ENCODE measurements at regions not wholly inside any gene's neighbourhood (a gene's known extent, or its start where the extent isn't known, plus 50 kb on each side); places are given as distances from the start of the nearest gene placed in this dataset.

DNA sequence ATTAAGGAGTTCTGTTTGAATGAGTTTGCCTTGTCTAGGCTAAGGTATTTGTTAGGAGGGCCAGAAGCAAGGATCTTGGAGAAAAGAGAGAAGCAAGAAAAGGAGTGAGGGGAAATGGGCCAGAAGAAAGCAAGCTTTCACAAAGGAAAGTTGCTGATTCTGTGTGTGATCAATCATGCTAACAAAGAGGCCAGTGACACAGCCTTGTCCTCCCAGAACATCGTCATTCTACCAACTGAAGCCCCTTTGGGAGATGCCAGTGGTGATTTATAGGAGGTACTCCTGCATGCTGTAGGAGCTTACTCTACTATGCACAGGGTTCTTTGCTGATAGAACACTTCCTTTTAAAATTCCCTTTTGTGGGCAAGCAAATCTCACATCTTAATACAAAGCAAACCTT, 449.2 kb upstream of the SPRED2 start:
- no peak overlapping the region for H3K27ac ChIP-seq
- TF ChIP-seq, protein P1, sequence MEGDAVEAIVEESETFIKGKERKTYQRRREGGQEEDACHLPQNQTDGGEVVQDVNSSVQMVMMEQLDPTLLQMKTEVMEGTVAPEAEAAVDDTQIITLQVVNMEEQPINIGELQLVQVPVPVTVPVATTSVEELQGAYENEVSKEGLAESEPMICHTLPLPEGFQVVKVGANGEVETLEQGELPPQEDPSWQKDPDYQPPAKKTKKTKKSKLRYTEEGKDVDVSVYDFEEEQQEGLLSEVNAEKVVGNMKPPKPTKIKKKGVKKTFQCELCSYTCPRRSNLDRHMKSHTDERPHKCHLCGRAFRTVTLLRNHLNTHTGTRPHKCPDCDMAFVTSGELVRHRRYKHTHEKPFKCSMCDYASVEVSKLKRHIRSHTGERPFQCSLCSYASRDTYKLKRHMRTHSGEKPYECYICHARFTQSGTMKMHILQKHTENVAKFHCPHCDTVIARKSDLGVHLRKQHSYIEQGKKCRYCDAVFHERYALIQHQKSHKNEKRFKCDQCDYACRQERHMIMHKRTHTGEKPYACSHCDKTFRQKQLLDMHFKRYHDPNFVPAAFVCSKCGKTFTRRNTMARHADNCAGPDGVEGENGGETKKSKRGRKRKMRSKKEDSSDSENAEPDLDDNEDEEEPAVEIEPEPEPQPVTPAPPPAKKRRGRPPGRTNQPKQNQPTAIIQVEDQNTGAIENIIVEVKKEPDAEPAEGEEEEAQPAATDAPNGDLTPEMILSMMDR (IDR thresholded peaks at IDR 0.05): no peak
- TF ChIP-seq ZFX (IDR thresholded peaks at IDR 0.05; ENCODE audit: borderline replicate concordance): no peak

DNA sequence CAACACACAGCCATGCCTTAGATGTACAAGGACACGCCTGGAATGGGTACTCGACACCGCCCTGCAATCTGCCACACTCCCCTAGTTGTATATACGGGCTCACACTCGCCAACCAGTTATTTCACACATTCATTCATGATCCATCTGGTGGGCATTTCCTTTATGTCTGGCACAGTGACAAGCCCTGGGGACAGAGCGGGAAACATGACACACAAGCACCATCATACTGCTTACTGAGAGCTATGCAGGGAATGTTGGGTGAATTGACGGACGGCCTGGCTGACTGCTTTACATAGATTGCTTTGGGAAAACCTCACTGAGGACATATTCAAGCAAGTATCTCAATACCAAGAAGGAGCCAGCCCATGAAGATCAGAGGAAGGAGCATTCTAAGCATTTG, 448.0 kb upstream of the SPRED2 start:
- H3K27ac ChIP-seq: no peak overlapping the region
- TF ChIP-seq, protein P1 (IDR thresholded peaks at IDR 0.05): no peak
- no peak for TF ChIP-seq ZFX (IDR thresholded peaks at IDR 0.05; ENCODE audit: borderline replicate concordance)

DNA sequence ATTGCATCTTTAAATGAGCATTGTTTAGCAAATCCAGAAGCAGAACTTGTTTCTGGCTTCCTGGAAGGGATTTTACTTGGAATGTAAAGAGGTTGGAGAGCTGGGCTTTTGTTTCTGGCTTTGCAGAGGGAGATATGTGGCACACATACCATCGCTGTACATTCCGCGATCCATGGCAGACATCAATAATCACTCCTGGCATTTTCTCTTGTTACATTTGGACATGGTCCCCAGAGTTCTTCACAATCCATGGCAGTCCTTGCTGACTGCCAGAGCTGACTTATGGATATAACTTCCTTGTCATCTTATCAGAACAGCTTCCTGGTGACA, 445.6 kb upstream of the SPRED2 start:
- TF ChIP-seq, protein P1 (IDR thresholded peaks at IDR 0.05): no peak
- no peak for TF ChIP-seq ZFX (IDR thresholded peaks at IDR 0.05; ENCODE audit: borderline replicate concordance)

DNA sequence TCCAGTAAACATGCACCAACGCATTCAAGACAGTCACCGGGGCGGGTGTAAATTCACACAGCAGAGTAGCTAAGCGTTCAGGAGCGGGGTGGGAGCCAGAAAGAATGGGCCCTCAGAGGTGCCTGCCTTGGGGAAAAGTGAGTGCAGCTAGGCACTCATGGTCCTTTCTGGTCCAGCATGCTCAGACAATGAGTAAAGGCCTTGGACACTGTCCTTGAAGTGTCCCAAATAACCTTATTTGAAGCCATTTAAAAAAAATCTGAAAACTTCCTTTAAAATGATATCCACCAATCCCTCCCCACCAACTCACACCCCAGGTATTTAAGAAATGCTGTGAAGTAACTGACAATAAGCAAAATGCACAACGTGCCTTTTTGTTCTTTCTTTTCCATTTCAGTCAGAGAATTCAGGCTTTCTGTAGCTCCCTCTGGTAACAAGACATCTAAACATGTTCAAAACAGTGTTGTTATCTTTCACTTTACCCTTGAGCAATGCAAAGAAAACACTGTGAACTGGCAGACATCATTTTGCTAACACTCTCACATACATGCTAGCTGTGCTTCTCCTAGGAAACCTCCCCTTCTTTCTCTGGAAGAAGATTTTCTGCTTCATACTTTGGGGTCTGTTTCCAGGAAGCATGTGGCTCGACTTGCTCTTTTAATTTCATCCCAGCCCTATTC, 445.1 kb upstream of the SPRED2 start:
- TF ChIP-seq ZFX (IDR thresholded peaks at IDR 0.05; ENCODE audit: borderline replicate concordance): no peak
- TF ChIP-seq, protein P1 (IDR thresholded peaks at IDR 0.05): no peak
- H3K27ac ChIP-seq: no peak overlapping the region

More for the DNA sequence above, 445.6 kb upstream of the SPRED2 start:
- H3K27ac ChIP-seq: no peak overlapping the region

DNA sequence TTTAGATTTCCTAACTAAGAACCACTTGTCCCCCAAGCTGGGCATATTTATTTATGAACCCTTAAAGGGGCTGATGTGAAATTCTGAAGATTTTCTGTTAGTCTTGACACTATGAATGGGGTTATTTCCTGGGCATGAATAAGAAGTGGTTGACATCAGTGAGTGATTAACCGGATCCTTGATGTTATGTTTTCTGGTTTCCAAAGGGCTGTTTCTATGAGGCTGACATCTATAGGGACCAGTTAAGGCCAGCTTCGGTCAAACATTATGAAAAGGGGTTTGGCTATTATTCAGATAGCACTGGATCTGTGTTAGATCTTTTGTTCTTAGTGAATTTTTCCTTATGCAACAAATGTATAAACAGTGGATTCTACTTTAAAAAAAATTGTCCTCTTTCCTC, 443.7 kb upstream of the SPRED2 start:
- no peak for TF ChIP-seq ZFX (IDR thresholded peaks at IDR 0.05; ENCODE audit: borderline replicate concordance)
- TF ChIP-seq, protein P1 (IDR thresholded peaks at IDR 0.05): no peak
- H3K27ac ChIP-seq: no peak overlapping the region

DNA sequence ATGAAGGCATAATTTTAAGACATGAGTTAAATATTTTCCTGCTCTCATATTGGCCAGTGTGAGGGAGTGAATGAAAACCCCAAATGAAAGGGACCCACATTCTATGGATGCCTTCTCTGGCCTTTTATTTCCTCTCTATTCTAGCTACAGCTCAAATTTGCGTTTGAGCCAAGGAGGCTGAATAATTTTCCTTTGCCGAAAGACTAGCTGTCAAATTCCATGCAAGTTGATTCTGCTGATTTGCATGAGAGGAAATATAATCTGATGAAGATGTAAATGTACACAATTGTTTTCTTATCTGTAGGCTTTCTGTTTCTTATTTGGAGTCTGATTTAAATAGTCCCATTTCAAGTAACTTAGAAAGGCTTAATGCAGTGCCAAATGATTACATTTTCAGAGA, 438.4 kb upstream of the SPRED2 start:
- TF ChIP-seq, protein P1 (IDR thresholded peaks at IDR 0.05): no peak
- TF ChIP-seq ZFX (IDR thresholded peaks at IDR 0.05; ENCODE audit: borderline replicate concordance): no peak
- no peak overlapping the region for H3K27ac ChIP-seq

DNA sequence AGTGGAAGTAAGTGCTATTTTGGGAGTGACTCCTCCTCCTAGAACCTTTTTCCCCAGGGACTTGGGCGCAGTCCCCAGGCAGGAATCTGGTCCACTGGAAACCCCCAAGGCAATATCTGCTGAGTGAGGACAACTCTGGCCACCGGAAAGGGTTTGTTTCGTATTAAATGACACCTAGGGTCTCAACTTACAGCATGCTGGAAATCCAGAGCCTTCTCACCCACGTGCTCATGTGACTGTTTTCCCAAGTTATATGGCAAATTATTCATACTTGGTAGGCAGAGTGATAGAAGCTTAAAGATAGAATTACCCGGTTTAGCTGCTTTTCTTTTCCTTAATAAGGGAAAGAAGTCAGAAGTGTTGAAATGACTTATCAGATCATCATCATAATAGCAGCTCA, 436.9 kb upstream of the SPRED2 start:
- no peak for TF ChIP-seq ZFX (IDR thresholded peaks at IDR 0.05; ENCODE audit: borderline replicate concordance)
- TF ChIP-seq, protein P1 (IDR thresholded peaks at IDR 0.05): no peak
- H3K27ac ChIP-seq: no peak overlapping the region
